HG03196 (cell line): ENCODE measurements at regions not wholly inside any gene's neighbourhood (a gene's known extent, or its start where the extent isn't known, plus 50 kb on each side); places are given as distances from the start of the nearest gene placed in this dataset.

Source experiments
- ATAC-seq: cut with Tn5 transposase; IDR thresholded peaks from one replicate; pipeline ENCODE4 v1.9.1; 2021; ENCODE audit not compliant: unreplicated experiment

GRCh38 chr2:220246386-220246785 lies 619.0 kb downstream of the SLC4A3 start:
- no peak for ATAC-seq

GRCh38 chr2:220247588-220248350 lies 620.3 kb downstream of the SLC4A3 start:
- no peak for ATAC-seq

GRCh38 chr2:220259662-220260061 lies 632.2 kb downstream of the SLC4A3 start:
- no peak for ATAC-seq

GRCh38 chr2:220263300-220263699 lies 635.9 kb downstream of the SLC4A3 start:
- ATAC-seq: no peak

GRCh38 chr2:220269367-220269766 lies 641.9 kb downstream of the SLC4A3 start:
- ATAC-seq: no peak

- no peak for ATAC-seq
These were observed 643.1 kb downstream of the SLC4A3 start for GRCh38 chr2:220270481-220271070.

GRCh38 chr2:220272656-220273055 lies 645.2 kb downstream of the SLC4A3 start:
- no peak for ATAC-seq

GRCh38 chr2:220273082-220273481 lies 645.7 kb downstream of the SLC4A3 start:
- no peak for ATAC-seq

GRCh38 chr2:220275454-220275853 lies 648.0 kb downstream of the SLC4A3 start:
- no peak for ATAC-seq

- no peak for ATAC-seq
These were observed 649.5 kb downstream of the SLC4A3 start for GRCh38 chr2:220276741-220277444.

GRCh38 chr2:220277445-220277975 lies 650.1 kb downstream of the SLC4A3 start:
- ATAC-seq: no peak

GRCh38 chr2:220278022-220278421 lies 650.6 kb downstream of the SLC4A3 start:
- no peak for ATAC-seq

GRCh38 chr2:220279372-220279771 lies 651.9 kb downstream of the SLC4A3 start:
- ATAC-seq: no peak

GRCh38 chr2:220279840-220280239 lies 652.4 kb downstream of the SLC4A3 start:
- no peak for ATAC-seq

- no peak for ATAC-seq
These were observed 653.3 kb downstream of the SLC4A3 start for GRCh38 chr2:220280736-220281135.

- no peak for ATAC-seq
These were observed 654.3 kb downstream of the SLC4A3 start for GRCh38 chr2:220281771-220282170.

- ATAC-seq: no peak
These were observed 654.8 kb downstream of the SLC4A3 start for GRCh38 chr2:220282236-220282635.

- no peak for ATAC-seq
These were observed 666.5 kb downstream of the SLC4A3 start for GRCh38 chr2:220293966-220294365.

- no peak for ATAC-seq
These were observed 668.7 kb downstream of the SLC4A3 start for GRCh38 chr2:220296174-220296573.

- ATAC-seq: no peak
These were observed 669.7 kb downstream of the SLC4A3 start for GRCh38 chr2:220297093-220297492.

GRCh38 chr2:220300806-220301205 lies 673.4 kb downstream of the SLC4A3 start:
- ATAC-seq: no peak

- ATAC-seq: no peak
These were observed 675.3 kb downstream of the SLC4A3 start for GRCh38 chr2:220302756-220303155.
